WTC11 (cell line): ENCODE measurements at regions not wholly inside any gene's neighbourhood (a gene's known extent, or its start where the extent isn't known, plus 50 kb on each side); places are given as distances from the start of the nearest gene placed in this dataset.

ENCODE experiments used
- ATAC-seq: fragments of 200-7000 bp; cut with Tn5 transposase; 2 replicates; pipeline ENCODE4 v1.10.0; 2021; ENCODE audit warnings: mild to moderate bottlenecking, moderate library complexity
- CTCF ChIA-PET: fragments of 300-600 bp; sonication (Branson Sonifier 250); formaldehyde crosslinking; loops from one replicate; lab custom pipeline; 2021; ENCODE audit warnings: antibody characterized with exemption; lab: Charles Lee
- POLR2A ChIA-PET: fragments of 350-600 bp; sonication (Branson Sonifier 250); formaldehyde crosslinking; loops from one replicate; lab custom pipeline; 2021; ENCODE audit warnings: antibody characterized with exemption; lab: Charles Lee
- DNase-seq: peaks from one replicate; pipeline ENCODE4 v3.0.0; 2021; ENCODE audit warnings: low spot score
- H3K27ac Mint-ChIP-seq: 2 replicates; pipeline ENCODE4 v1.8.0; 2021; ENCODE audit warnings: mixed read lengths
- H3K27me3 Mint-ChIP-seq: 2 replicates; pipeline ENCODE4 v1.8.0; 2021; ENCODE audit warnings: low read depth, mild to moderate bottlenecking, moderate library complexity, mixed read lengths
- H3K36me3 Mint-ChIP-seq: 2 replicates; pipeline ENCODE4 v1.8.0; 2021; ENCODE audit warnings: mixed read lengths
- H3K4me1 Mint-ChIP-seq: 2 replicates; pipeline ENCODE4 v1.8.0; 2022; ENCODE audit warnings: mixed read lengths
- H3K4me3 Mint-ChIP-seq: 2 replicates; pipeline ENCODE4 v1.8.0; 2021; ENCODE audit warnings: mild to moderate bottlenecking, moderate library complexity, mixed read lengths
- H3K9me3 Mint-ChIP-seq: 2 replicates; pipeline ENCODE4 v1.8.0; 2021; ENCODE audit warnings: mixed read lengths
- AFF4 ChIP-seq: sonication (generic); formaldehyde crosslinking; IDR thresholded peaks from 2 replicates; pipeline ENCODE4 v1.8.1; 2023; ENCODE audit warnings: mild to moderate bottlenecking, missing genetic modification reagents, borderline replicate concordance
- ERG ChIP-seq: fragments of 250-450 bp; sonication (Bioruptor Pico); IDR thresholded peaks from 2 replicates; pipeline ENCODE4 v1.8.0; 2021; ENCODE audit warnings: mild to moderate bottlenecking
- GABPB1 ChIP-seq: sonication (generic); formaldehyde crosslinking; IDR thresholded peaks from 2 replicates; pipeline ENCODE4 v1.8.1; 2023; ENCODE audit warnings: mild to moderate bottlenecking, missing genetic modification reagents
- GTF2I ChIP-seq: fragments of 250-450 bp; sonication (Bioruptor Pico); conservative IDR thresholded peaks from 2 replicates; pipeline ENCODE4 v1.4.0; 2021; ENCODE audit warnings: mild to moderate bottlenecking
- MLX ChIP-seq: sonication (generic); formaldehyde crosslinking; IDR thresholded peaks from 2 replicates; pipeline ENCODE4 v1.8.1; 2023; ENCODE audit warnings: mild to moderate bottlenecking, missing genetic modification reagents, moderate library complexity
- NFATC4 ChIP-seq: fragments of 250-450 bp; sonication (Bioruptor Pico); IDR thresholded peaks from 2 replicates; pipeline ENCODE4 v1.9.0; 2021; ENCODE audit warnings: mild to moderate bottlenecking
- NR3C1 ChIP-seq: sonication (generic); formaldehyde crosslinking; conservative IDR thresholded peaks from 2 replicates; pipeline ENCODE4 v1.8.1; 2023; ENCODE audit warnings: low read depth, mild to moderate bottlenecking, missing genetic modification reagents
- RELA ChIP-seq: sonication (generic); formaldehyde crosslinking; IDR thresholded peaks from 2 replicates; pipeline ENCODE4 v1.8.1; 2022; ENCODE audit warnings: missing genetic modification reagents, mild to moderate bottlenecking, borderline replicate concordance
- RORB ChIP-seq: fragments of 250-450 bp; sonication (Bioruptor Pico); IDR thresholded peaks from 2 replicates; pipeline ENCODE4 v1.9.0; 2021; ENCODE audit warnings: mild to moderate bottlenecking
- SMAD3 ChIP-seq: sonication (generic); formaldehyde crosslinking; IDR thresholded peaks from 2 replicates; pipeline ENCODE4 v1.8.0; 2022; ENCODE audit warnings: missing genetic modification reagents, mild to moderate bottlenecking, borderline replicate concordance
- SMAD4 ChIP-seq: sonication (generic); formaldehyde crosslinking; IDR thresholded peaks from 2 replicates; pipeline ENCODE4 v1.8.0; 2022; ENCODE audit warnings: mild to moderate bottlenecking, missing genetic modification reagents
- TEAD4 ChIP-seq: sonication (generic); formaldehyde crosslinking; IDR thresholded peaks from 2 replicates; pipeline ENCODE4 v1.8.0; 2022; ENCODE audit warnings: mild to moderate bottlenecking, missing genetic modification reagents
- TP53 ChIP-seq: sonication (generic); formaldehyde crosslinking; IDR thresholded peaks from 2 replicates; pipeline ENCODE4 v1.8.1; 2023; ENCODE audit warnings: mild to moderate bottlenecking, missing genetic modification reagents
- USF1 ChIP-seq: sonication (generic); formaldehyde crosslinking; IDR thresholded peaks from 2 replicates; pipeline ENCODE4 v1.8.0; 2022; ENCODE audit warnings: mild to moderate bottlenecking, missing genetic modification reagents
- ZBTB43 ChIP-seq: sonication (generic); formaldehyde crosslinking; IDR thresholded peaks from 2 replicates; pipeline ENCODE4 v1.8.1; 2023; ENCODE audit warnings: mild to moderate bottlenecking, missing genetic modification reagents
- ZMAT4 ChIP-seq: fragments of 250-450 bp; sonication (Bioruptor Pico); IDR thresholded peaks from 2 replicates; pipeline ENCODE4 v1.9.0; 2021; ENCODE audit warnings: mild to moderate bottlenecking
- ZNF138 ChIP-seq: sonication (generic); formaldehyde crosslinking; conservative IDR thresholded peaks from 2 replicates; pipeline ENCODE4 v1.8.1; 2022; ENCODE audit warnings: mild to moderate bottlenecking, moderate library complexity, missing genetic modification reagents
- ZNF396 ChIP-seq: fragments of 250-450 bp; sonication (Bioruptor Pico); IDR thresholded peaks from 2 replicates; pipeline ENCODE4 v1.8.0; 2021; ENCODE audit warnings: mild to moderate bottlenecking, moderate library complexity, borderline replicate concordance
- ZNF416 ChIP-seq: fragments of 250-450 bp; sonication (Bioruptor Pico); IDR thresholded peaks from 2 replicates; pipeline ENCODE4 v1.9.0; 2021; ENCODE audit warnings: mild to moderate bottlenecking, inconsistent platforms
- ZNF423 ChIP-seq: fragments of 250-450 bp; sonication (Bioruptor Pico); IDR thresholded peaks from 2 replicates; pipeline ENCODE4 v2.1.2; 2022; ENCODE audit warnings: mild to moderate bottlenecking, moderate library complexity
- ZNF425 ChIP-seq: fragments of 250-450 bp; sonication (Bioruptor Pico); conservative IDR thresholded peaks from 2 replicates; pipeline ENCODE4 v1.9.0; 2021; ENCODE audit warnings: mild to moderate bottlenecking
- ZNF512 ChIP-seq: sonication (generic); formaldehyde crosslinking; IDR thresholded peaks from 2 replicates; pipeline ENCODE4 v1.8.1; 2022; ENCODE audit warnings: missing genetic modification reagents, borderline replicate concordance

GRCh38 chr5:57960569-57960968 lies 478.0 kb upstream of the ACTBL2 start (continued):
- no peak for TF ChIP-seq AFF4 (CRISPR knock-in tag)
- TF ChIP-seq ZNF425 (CRISPR knock-in tag): no peak
- TF ChIP-seq RORB (CRISPR knock-in tag): no peak
- no peak for TF ChIP-seq ZMAT4 (CRISPR knock-in tag)
- no peak for TF ChIP-seq MLX (CRISPR knock-in tag)
- TF ChIP-seq TEAD4 (CRISPR knock-in tag): no peak

- no peaks in the 10 kb centered on the region for H3K27me3 Mint-ChIP-seq
- H3K9me3 Mint-ChIP-seq: no peaks in the 10 kb centered on the region
- H3K4me1 Mint-ChIP-seq: no peaks in the 10 kb centered on the region
- ATAC-seq (no peak), DNase-seq (no peak)
- POLR2A ChIA-PET: no interaction called here
- TF ChIP-seq ZNF396 (CRISPR knock-in tag) (no peak), ERG (CRISPR knock-in tag) (no peak), SMAD3 (CRISPR knock-in tag) (no peak), ZNF416 (CRISPR knock-in tag) (no peak), SMAD4 (CRISPR knock-in tag) (no peak)
- no peaks in the 10 kb centered on the region for H3K36me3 Mint-ChIP-seq
- CTCF ChIA-PET: no interaction called here
- H3K27ac Mint-ChIP-seq: no peak overlapping the region
- no peak overlapping the region for H3K4me3 Mint-ChIP-seq
Observed at GRCh38 chr5:57956636-57957035, 474.0 kb upstream of the ACTBL2 start.

- Mint-ChIP-seq H3K4me1 (peaks cover 5% of the 10 kb centered on the region; the same call in 1 of the 2 replicates), H3K27me3 (no peaks in the 10 kb centered on the region), H3K27ac (no peak overlapping the region), H3K9me3 (no peaks in the 10 kb centered on the region), H3K36me3 (no peaks in the 10 kb centered on the region), H3K4me3 (no peak overlapping the region)
- DNase-seq (no peak), ATAC-seq (no peak)
- POLR2A ChIA-PET: no interaction called here
- CTCF ChIA-PET: no interaction called here
- TF ChIP-seq SMAD3 (CRISPR knock-in tag) (no peak), GTF2I (no peak), NR3C1 (no peak), RELA (no peak), ZNF138 (CRISPR knock-in tag) (no peak), USF1 (CRISPR knock-in tag) (no peak), NFATC4 (CRISPR knock-in tag) (no peak), MLX (CRISPR knock-in tag) (no peak), ZNF512 (CRISPR knock-in tag) (no peak), TP53 (no peak), ZNF423 (CRISPR knock-in tag) (no peak), GABPB1 (CRISPR knock-in tag) (no peak), ZBTB43 (no peak)
Observed at GRCh38 chr5:57955511-57955910, 472.9 kb upstream of the ACTBL2 start.
